KBM-7 (cell line): ENCODE measurements at regions not wholly inside any gene's neighbourhood (a gene's known extent, or its start where the extent isn't known, plus 50 kb on each side); places are given as distances from the start of the nearest gene placed in this dataset.
"Not testable (repeated sequence)": the region's sequence is repeated elsewhere in the genome, so short reads cannot be mapped to it uniquely, and the experiment has no call there.

ENCODE experiments used
- DNase-seq: peaks from one replicate; pipeline ENCODE4 v3.0.0-alpha.2; 2015
- in situ Hi-C: fragments of 300-500 bp; cut with MboI; formaldehyde crosslinking; loops from 2 replicates; pipeline ENCODE4 v1.14.3; 2020; ENCODE audit warnings: low sequenced_read_pairs, low pct_unique_long_range_greater_than_20kb, mixed read lengths

- in situ Hi-C loops, result no loop called here
- DNase-seq, result no peak
Observed at GRCh38 chr3:106943071-106943470, 434.2 kb upstream of the CCDC54 start.

- DNase-seq, result peak; percentile 12
- in situ Hi-C loops, result no loop called here
Observed at GRCh38 chr3:106945435-106945834, 431.8 kb upstream of the CCDC54 start.

GRCh38 chr3:106946866-106947265 is 430.4 kb upstream of the CCDC54 start:
- DNase-seq, result no peak
- in situ Hi-C loops, result no loop called here

GRCh38 chr3:106957029-106957428 is 420.2 kb upstream of the CCDC54 start:
- DNase-seq, result no peak
- in situ Hi-C loops, result no loop called here

- in situ Hi-C loops, result no loop called here
- DNase-seq, result no peak
Observed at GRCh38 chr3:106962993-106963392, 414.2 kb upstream of the CCDC54 start.

- in situ Hi-C loops, result no loop called here
- DNase-seq, result no peak
Observed at GRCh38 chr3:106963442-106963841, 413.8 kb upstream of the CCDC54 start.

- in situ Hi-C loops, result no loop called here
- no peak for DNase-seq
Observed at GRCh38 chr3:106965307-106965706, 411.9 kb upstream of the CCDC54 start.

- no peak for DNase-seq
- in situ Hi-C loops, result no loop called here
Observed at GRCh38 chr3:106969596-106969995, 407.6 kb upstream of the CCDC54 start.

GRCh38 chr3:106981392-106981791 is 395.8 kb upstream of the CCDC54 start:
- in situ Hi-C loops, result no loop called here
- no peak for DNase-seq

- no peak for DNase-seq
- in situ Hi-C loops, result no loop called here
Observed at GRCh38 chr3:106985721-106986120, 391.5 kb upstream of the CCDC54 start.

GRCh38 chr3:106998841-106999682 is 378.2 kb upstream of the CCDC54 start:
- in situ Hi-C loops, result not testable (repeated sequence)

GRCh38 chr3:107001635-107002034 is 375.6 kb upstream of the CCDC54 start:
- in situ Hi-C loops, result no loop called here
- no peak for DNase-seq

More at GRCh38 chr3:106998841-106999682, 378.2 kb upstream of the CCDC54 start:
- DNase-seq, result peak; percentile 31

- DNase-seq, in situ Hi-C loops: not testable (repeated sequence)
Observed at GRCh38 chr3:107005352-107005751, 371.9 kb upstream of the CCDC54 start.

- in situ Hi-C loops, result no loop called here
- no peak for DNase-seq
Observed at GRCh38 chr3:107008213-107008612, 369.0 kb upstream of the CCDC54 start.

GRCh38 chr3:107013641-107014040 is 363.6 kb upstream of the CCDC54 start:
- in situ Hi-C loops, result no loop called here

GRCh38 chr3:107024551-107025026 is 352.6 kb upstream of the CCDC54 start:
- in situ Hi-C loops, result no loop called here
- DNase-seq, result no peak

More at GRCh38 chr3:107013641-107014040, 363.6 kb upstream of the CCDC54 start:
- no peak for DNase-seq

GRCh38 chr3:107025961-107026360 is 351.3 kb upstream of the CCDC54 start:
- no peak for DNase-seq
- in situ Hi-C loops, result no loop called here

- no peak for DNase-seq
- in situ Hi-C loops, result no loop called here
Observed at GRCh38 chr3:107028086-107028485, 349.2 kb upstream of the CCDC54 start.

GRCh38 chr3:107028626-107029025 is 348.6 kb upstream of the CCDC54 start:
- in situ Hi-C loops, result no loop called here
- DNase-seq, result no peak

- in situ Hi-C loops, result no loop called here
- DNase-seq, result no peak
Observed at GRCh38 chr3:107032111-107032510, 345.1 kb upstream of the CCDC54 start.

GRCh38 chr3:107034142-107034541 is 343.1 kb upstream of the CCDC54 start:
- in situ Hi-C loops, result no loop called here
- DNase-seq, result no peak
